Activated CD8-positive, alpha-beta T cell treated with anti-CD3 and anti-CD28 coated beads for 36 hours (primary cell): ENCODE measurements at regions not wholly inside any gene's neighbourhood (a gene's known extent, or its start where the extent isn't known, plus 50 kb on each side); places are given as distances from the start of the nearest gene placed in this dataset.

Experiments
- ATAC-seq: fragments of 200-7000 bp; cut with Tn5 transposase; one replicate; pipeline ENCODE4 v1.10.0; 2021; ENCODE audit warnings: mild to moderate bottlenecking, moderate library complexity
- CTCF ChIA-PET: fragments of 350-600 bp; sonication (Branson Sonifier 250); formaldehyde crosslinking; loops from one replicate; lab custom pipeline; 2021; ENCODE audit warnings: antibody characterized with exemption; lab: Charles Lee
- POLR2A ChIA-PET: fragments of 350-600 bp; sonication (Branson Sonifier 250); formaldehyde crosslinking; loops from one replicate; lab custom pipeline; 2021; ENCODE audit warnings: antibody characterized with exemption; lab: Charles Lee
- DNase-seq: peaks from one replicate; pipeline ENCODE4 v3.0.0-alpha.2; 2020
- H3K27ac Mint-ChIP-seq: one replicate; pipeline ENCODE4 v1.8.0; 2021; ENCODE audit warnings: mild to moderate bottlenecking, mixed read lengths
- H3K27me3 Mint-ChIP-seq: one replicate; pipeline ENCODE4 v1.8.0; 2021; ENCODE audit warnings: mixed read lengths
- H3K36me3 Mint-ChIP-seq: one replicate; pipeline ENCODE4 v1.8.0; 2021; ENCODE audit warnings: low read depth, mixed read lengths
- H3K4me1 Mint-ChIP-seq: one replicate; pipeline ENCODE4 v1.8.0; 2021; ENCODE audit warnings: low read depth, mixed read lengths
- H3K4me3 Mint-ChIP-seq: one replicate; pipeline ENCODE4 v1.8.0; 2021; ENCODE audit warnings: mild to moderate bottlenecking, moderate library complexity, mixed read lengths
- H3K9me3 Mint-ChIP-seq: one replicate; pipeline ENCODE4 v1.8.0; 2021; ENCODE audit warnings: mixed read lengths
- intact Hi-C: fragments of 100-400 bp; cut with micrococcal nuclease; formaldehyde crosslinking; loops from one replicate; pipeline ENCODE4 v1.10.0; 2022
- TF ChIP-seq, protein P1 (sequence below): fragments of 200-600 bp; IDR thresholded peaks from one replicate; pipeline ENCODE4 v1.8.0; 2022; ENCODE audit warnings: antibody characterized with exemption, mild to moderate bottlenecking

DNA sequence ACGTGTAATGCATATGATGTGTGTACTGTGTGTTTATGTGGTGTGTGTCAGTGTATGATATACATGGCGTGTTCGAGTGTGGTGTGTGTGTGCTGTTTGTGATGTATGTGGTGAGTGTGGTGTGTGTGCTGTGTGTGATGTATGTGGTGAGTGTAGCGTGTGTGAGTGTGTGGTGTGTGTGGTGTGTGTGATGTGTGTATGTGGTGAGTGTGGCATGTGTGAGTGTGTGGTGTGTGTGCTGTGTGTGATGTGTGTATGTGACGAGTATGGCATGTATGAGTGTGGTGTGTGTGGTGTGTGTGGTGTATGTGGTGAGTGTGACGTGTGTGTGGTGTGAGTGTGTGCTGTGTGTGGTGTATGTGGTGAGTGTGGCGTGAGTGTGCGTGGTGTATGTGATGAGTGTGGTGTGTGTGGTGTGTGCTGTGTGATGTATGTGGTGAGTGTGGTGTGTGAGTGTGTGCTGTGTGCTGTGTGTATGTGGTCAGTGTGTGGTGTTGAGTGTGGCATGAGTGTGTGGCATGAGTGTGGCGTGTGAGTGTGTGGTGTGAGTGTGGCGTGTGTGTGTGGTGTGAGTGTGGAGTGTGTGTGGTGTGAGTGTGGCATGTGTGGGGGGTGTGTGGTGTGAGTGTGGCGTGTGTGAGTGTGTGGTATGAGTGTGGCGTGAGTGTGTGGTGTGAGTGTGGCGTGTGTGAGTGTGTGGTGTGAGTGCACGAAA, 56.8 kb upstream of the CKS2 start:
- POLR2A ChIA-PET, result no interaction called here
- no peaks in the 10 kb centered on the region for H3K27me3 Mint-ChIP-seq

DNA sequence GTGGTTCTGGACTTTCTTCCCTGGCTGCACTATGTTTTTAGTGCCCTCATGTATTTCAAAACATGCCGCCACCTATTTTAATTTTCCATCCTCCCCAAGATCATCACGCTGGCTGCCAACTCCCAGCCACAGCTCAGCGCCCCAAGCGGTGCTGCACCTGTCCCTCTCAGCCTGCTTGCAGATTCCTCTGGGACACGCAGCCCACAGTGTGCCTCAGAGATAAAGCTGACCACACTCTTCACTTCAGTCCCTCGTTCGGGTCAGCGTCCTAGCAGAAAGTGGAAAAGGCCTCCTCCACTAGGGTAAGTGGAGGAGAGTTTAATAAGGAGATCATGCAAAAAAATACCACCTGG, 56.2 kb upstream of the CKS2 start:
- TF ChIP-seq, protein P1, sequence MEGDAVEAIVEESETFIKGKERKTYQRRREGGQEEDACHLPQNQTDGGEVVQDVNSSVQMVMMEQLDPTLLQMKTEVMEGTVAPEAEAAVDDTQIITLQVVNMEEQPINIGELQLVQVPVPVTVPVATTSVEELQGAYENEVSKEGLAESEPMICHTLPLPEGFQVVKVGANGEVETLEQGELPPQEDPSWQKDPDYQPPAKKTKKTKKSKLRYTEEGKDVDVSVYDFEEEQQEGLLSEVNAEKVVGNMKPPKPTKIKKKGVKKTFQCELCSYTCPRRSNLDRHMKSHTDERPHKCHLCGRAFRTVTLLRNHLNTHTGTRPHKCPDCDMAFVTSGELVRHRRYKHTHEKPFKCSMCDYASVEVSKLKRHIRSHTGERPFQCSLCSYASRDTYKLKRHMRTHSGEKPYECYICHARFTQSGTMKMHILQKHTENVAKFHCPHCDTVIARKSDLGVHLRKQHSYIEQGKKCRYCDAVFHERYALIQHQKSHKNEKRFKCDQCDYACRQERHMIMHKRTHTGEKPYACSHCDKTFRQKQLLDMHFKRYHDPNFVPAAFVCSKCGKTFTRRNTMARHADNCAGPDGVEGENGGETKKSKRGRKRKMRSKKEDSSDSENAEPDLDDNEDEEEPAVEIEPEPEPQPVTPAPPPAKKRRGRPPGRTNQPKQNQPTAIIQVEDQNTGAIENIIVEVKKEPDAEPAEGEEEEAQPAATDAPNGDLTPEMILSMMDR, result no peak
- intact Hi-C loops, result no loop called here

More for the DNA sequence above, 56.8 kb upstream of the CKS2 start:
- ATAC-seq (no peak), DNase-seq (no peak)
- Mint-ChIP-seq H3K4me1 (no peaks in the 10 kb centered on the region), H3K27ac (no peak overlapping the region), H3K4me3 (no peak overlapping the region), H3K36me3 (no peaks in the 10 kb centered on the region), H3K9me3 (no peaks in the 10 kb centered on the region)
- CTCF ChIA-PET, result no interaction called here
- TF ChIP-seq, protein P1, result no peak
- intact Hi-C loops, result no loop called here

DNA sequence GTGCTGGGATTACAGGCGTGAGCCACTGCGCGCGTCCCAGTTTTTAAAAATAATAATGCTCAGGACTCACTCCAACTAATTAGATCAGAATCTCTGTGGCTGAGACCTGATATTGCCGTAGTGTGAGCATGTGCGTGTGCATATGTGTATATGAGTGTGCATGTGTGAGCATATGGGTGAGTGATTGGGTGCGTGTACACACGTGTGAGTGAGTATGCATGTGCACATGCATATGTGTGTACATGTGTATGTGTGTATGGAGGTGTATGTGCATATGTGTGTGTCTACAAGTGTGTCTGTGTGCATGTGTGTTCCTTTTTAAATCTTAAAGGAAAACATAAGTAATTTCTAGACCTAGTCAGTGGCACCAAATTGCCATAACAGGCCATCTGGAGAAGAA, 54.8 kb upstream of the CKS2 start:
- intact Hi-C loops, result no loop called here
- H3K4me1 Mint-ChIP-seq, result no peaks in the 10 kb centered on the region
- CTCF ChIA-PET, result interaction anchor here (1.5 kb wide), 1 partner anchor 12 kb away, joined by 3 read pairs; no protein-coding TSS in a partner anchor
- POLR2A ChIA-PET, result no interaction called here
- H3K9me3 Mint-ChIP-seq, result no peaks in the 10 kb centered on the region
- TF ChIP-seq, protein P1, result no peak
- H3K36me3 Mint-ChIP-seq, result no peaks in the 10 kb centered on the region
- DNase-seq (no peak), ATAC-seq (no peak)
- no peak overlapping the region for H3K4me3 Mint-ChIP-seq
- no peaks in the 10 kb centered on the region for H3K27me3 Mint-ChIP-seq
- H3K27ac Mint-ChIP-seq, result no peak overlapping the region

More for the DNA sequence above, 56.2 kb upstream of the CKS2 start:
- Mint-ChIP-seq H3K36me3 (no peaks in the 10 kb centered on the region), H3K9me3 (no peaks in the 10 kb centered on the region), H3K4me3 (no peak overlapping the region), H3K27me3 (no peaks in the 10 kb centered on the region), H3K27ac (no peak overlapping the region), H3K4me1 (no peaks in the 10 kb centered on the region)
- no peak for ATAC-seq
- DNase-seq, result no peak
- ChIA-PET POLR2A (no interaction called here), CTCF (no interaction called here)

DNA sequence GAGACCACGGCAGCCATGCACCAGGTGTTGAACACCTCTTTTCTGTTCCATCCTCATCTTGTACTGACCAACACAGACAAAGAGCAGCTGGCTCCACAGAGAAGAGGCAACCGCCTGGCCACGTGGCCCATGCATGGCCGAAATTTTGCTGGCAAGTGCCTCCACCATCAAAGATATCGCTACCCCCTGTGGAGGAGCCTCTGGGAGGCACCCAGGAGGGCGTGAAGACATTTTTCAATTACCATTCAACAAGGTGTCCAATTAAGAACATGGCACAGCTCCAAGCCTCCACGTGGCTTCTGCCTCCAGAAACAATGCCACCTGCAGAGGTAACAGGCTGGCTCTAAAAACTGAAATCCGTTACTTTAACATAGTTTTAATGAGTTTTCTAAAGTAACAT, 54.4 kb upstream of the CKS2 start:
- Mint-ChIP-seq H3K36me3 (no peaks in the 10 kb centered on the region), H3K27ac (no peak overlapping the region), H3K27me3 (no peaks in the 10 kb centered on the region), H3K9me3 (no peaks in the 10 kb centered on the region), H3K4me3 (no peak overlapping the region), H3K4me1 (no peaks in the 10 kb centered on the region)
- ChIA-PET CTCF (interaction anchor here (1.5 kb wide), 1 partner anchor 12 kb away, joined by 3 read pairs; no protein-coding TSS in a partner anchor), POLR2A (no interaction called here)
- no peak for DNase-seq
- intact Hi-C loops, result no loop called here
- TF ChIP-seq, protein P1, result no peak
- no peak for ATAC-seq

DNA sequence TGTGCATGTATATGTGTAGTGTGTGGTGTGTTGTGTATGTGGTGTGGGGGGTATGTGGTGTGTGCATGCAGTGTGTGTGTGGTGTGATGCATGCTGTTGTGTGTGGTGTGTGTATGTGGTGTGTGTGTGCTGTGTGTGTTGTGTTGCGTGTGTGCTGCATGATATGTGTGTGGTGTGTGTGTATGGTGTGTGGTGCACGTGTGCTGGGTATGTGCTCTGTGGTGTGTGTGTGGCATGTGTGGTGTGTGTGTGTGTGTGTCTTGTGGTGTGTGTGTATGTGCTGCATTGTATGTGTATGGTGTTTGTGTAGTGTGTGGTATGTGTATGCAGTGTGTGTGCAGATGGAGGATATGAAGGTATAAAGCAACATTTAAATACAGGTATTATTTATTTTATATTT, 50.5 kb upstream of the CKS2 start:
- H3K4me3 Mint-ChIP-seq, result no peak overlapping the region

More for the DNA sequence above, 50.5 kb upstream of the CKS2 start:
- Mint-ChIP-seq H3K4me1 (no peaks in the 10 kb centered on the region), H3K36me3 (no peaks in the 10 kb centered on the region), H3K9me3 (no peaks in the 10 kb centered on the region), H3K27ac (no peak overlapping the region), H3K27me3 (peaks cover 5% of the 10 kb centered on the region)
- TF ChIP-seq, protein P1, result no peak
- intact Hi-C loops, result no loop called here
- no peak for ATAC-seq
- ChIA-PET POLR2A (no interaction called here), CTCF (no interaction called here)
- no peak for DNase-seq
